ENCODE measurements at regions not wholly inside any gene's neighbourhood (a gene's known extent, or its start where the extent isn't known, plus 50 kb on each side); places are given as distances from the start of the nearest gene placed in this dataset.

DNA sequence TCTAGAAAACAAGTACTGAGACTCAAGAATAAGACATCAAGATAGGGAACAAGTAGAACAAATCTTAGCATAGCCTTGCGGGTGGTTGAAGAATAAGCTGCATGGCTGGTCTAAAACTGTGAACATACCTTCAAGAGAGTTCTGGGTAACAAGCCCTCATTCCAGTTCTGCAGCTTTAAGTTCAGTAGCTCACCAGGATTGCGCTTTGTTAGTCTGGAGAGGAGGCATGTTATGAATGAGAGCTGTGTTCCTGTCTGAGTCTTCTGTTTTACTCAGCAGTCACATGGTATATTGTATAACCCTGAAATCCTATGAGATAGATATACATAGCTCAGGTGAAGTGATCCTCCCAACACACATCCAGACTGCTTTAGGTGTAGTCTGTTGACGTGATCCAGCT is 406.6 kb upstream of the IRAK1BP1 start:
- ChIA-PET POLR2A (no interaction called here), CTCF (no interaction called here)
- H3K4me1 Mint-ChIP-seq (ENCODE audit: low read depth), result no peaks in the 10 kb centered on the region
- ATAC-seq (ENCODE audit: poor library complexity), result no peak
- no peak for DNase-seq
- Histone ChIP-seq H3K4me1 (ENCODE audit: insufficient read depth, low read length) (no peaks in the 10 kb centered on the region), H3K4me3 (ENCODE audit: low read length) (no peak overlapping the region), H3K9me3 (ENCODE audit: control insufficient read depth in 1 of 2, insufficient read depth in 1 of 2, low read length in 2 of 2) (peaks cover under 1 to 5% of the 10 kb centered on the region in 2 experiments), H3K27me3 (ENCODE audit: control insufficient read depth in 1 of 2, insufficient read depth in 2 of 2, low read length in 2 of 2) (no peaks in the 10 kb centered on the region), H3K27ac (ENCODE audit: low read depth in 1 of 2, low read length in 2 of 2) (no peak overlapping the region), H3K36me3 (ENCODE audit: insufficient read depth, low read length) (no peaks in the 10 kb centered on the region)
- no peak overlapping the region for H3K27ac Mint-ChIP-seq
- H3K36me3 Mint-ChIP-seq (ENCODE audit: low read depth), result no peaks in the 10 kb centered on the region
- TF ChIP-seq CTCF (IDR thresholded peaks at IDR 0.05), result no peak
- intact Hi-C loops (cut with DNase I, micrococcal nuclease), result no loop called here
- no peaks in the 10 kb centered on the region for H3K27me3 Mint-ChIP-seq
- no peak overlapping the region for H3K4me3 Mint-ChIP-seq
- peaks cover 6% of the 10 kb centered on the region for H3K9me3 Mint-ChIP-seq

- Histone ChIP-seq H3K27ac (ENCODE audit: low read depth in 1 of 2, low read length in 2 of 2) (no peak overlapping the region), H3K4me3 (ENCODE audit: low read length) (no peak overlapping the region), H3K27me3 (ENCODE audit: control insufficient read depth in 1 of 2, insufficient read depth in 2 of 2, low read length in 2 of 2) (no peaks in the 10 kb centered on the region), H3K4me1 (ENCODE audit: insufficient read depth, low read length) (no peaks in the 10 kb centered on the region), H3K36me3 (ENCODE audit: insufficient read depth, low read length) (no peaks in the 10 kb centered on the region), H3K9me3 (ENCODE audit: control insufficient read depth in 1 of 2, insufficient read depth in 1 of 2, low read length in 2 of 2) (peaks cover 0 to 11% of the 10 kb centered on the region in 2 experiments)
- peaks cover 2% of the 10 kb centered on the region for H3K9me3 Mint-ChIP-seq
- POLR2A ChIA-PET, result no interaction called here
- no peaks in the 10 kb centered on the region for H3K4me1 Mint-ChIP-seq (ENCODE audit: low read depth)
- no peaks in the 10 kb centered on the region for H3K27me3 Mint-ChIP-seq
- no peak for ATAC-seq (ENCODE audit: poor library complexity)
- H3K4me3 Mint-ChIP-seq, result no peak overlapping the region
- H3K27ac Mint-ChIP-seq, result no peak overlapping the region
- intact Hi-C loops (cut with DNase I, micrococcal nuclease), result no loop called here
- H3K36me3 Mint-ChIP-seq (ENCODE audit: low read depth), result no peaks in the 10 kb centered on the region
- DNase-seq, result no peak
- no peak for TF ChIP-seq CTCF (IDR thresholded peaks at IDR 0.05)
- CTCF ChIA-PET, result no interaction called here
Measured at GRCh38 chr6:78462728-78463127, 404.6 kb upstream of the IRAK1BP1 start.

- H3K4me3 ChIP-seq (ENCODE audit: low read length), result no peak overlapping the region
- ATAC-seq (ENCODE audit: poor library complexity) (no peak), DNase-seq (no peak)
- CTCF ChIA-PET, result interaction anchor here (0.9 kb wide), 1 partner anchor 18 kb away, joined by 3 read pairs; no protein-coding TSS in a partner anchor
- intact Hi-C loops (cut with DNase I, micrococcal nuclease), result no loop called here
- H3K27ac Mint-ChIP-seq, result no peak overlapping the region
- no peaks in the 10 kb centered on the region for H3K27me3 ChIP-seq (ENCODE audit: control insufficient read depth in 1 of 2, insufficient read depth in 2 of 2, low read length in 2 of 2)
- no peaks in the 10 kb centered on the region for H3K36me3 ChIP-seq (ENCODE audit: insufficient read depth, low read length)
- TF ChIP-seq CTCF (IDR thresholded peaks at IDR 0.05), result no peak
- H3K9me3 ChIP-seq (ENCODE audit: control insufficient read depth in 1 of 2, insufficient read depth in 1 of 2, low read length in 2 of 2), result peaks cover 0 to 12% of the 10 kb centered on the region in 2 experiments
- H3K4me1 Mint-ChIP-seq (ENCODE audit: low read depth), result no peaks in the 10 kb centered on the region
- no peaks in the 10 kb centered on the region for H3K36me3 Mint-ChIP-seq (ENCODE audit: low read depth)
- POLR2A ChIA-PET, result no interaction called here
- no peak overlapping the region for H3K27ac ChIP-seq (ENCODE audit: low read depth in 1 of 2, low read length in 2 of 2)
- H3K27me3 Mint-ChIP-seq, result no peaks in the 10 kb centered on the region
- peaks cover 2% of the 10 kb centered on the region for H3K9me3 Mint-ChIP-seq
- H3K4me1 ChIP-seq (ENCODE audit: insufficient read depth, low read length), result no peaks in the 10 kb centered on the region
- H3K4me3 Mint-ChIP-seq, result no peak overlapping the region
Measured at GRCh38 chr6:78465059-78465634, 402.2 kb upstream of the IRAK1BP1 start.

Measured in CD4-positive, alpha-beta T cell (primary cell).